ENCODE measurements at regions not wholly inside any gene's neighbourhood (a gene's known extent, or its start where the extent isn't known, plus 50 kb on each side); places are given as distances from the start of the nearest gene placed in this dataset.

DNA sequence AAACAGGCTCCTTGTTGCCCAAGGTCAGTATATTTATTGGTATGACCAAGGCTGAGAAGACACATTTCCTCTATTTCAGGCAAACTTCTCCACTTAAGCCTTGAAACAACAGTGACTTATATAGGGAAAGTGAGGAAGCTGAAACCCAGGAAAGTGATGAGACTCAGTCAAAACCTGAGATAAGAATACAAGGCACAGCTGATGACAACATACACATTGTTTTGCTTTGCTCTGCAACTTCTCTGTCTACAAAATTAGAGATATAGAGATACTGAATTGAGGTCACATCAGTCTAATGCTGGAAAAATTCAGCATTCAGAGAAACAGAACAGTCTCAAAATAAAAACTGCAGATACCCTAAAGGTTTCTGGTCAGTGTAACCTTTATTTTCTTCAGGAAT is 586.1 kb downstream of the DNAH5 start:
- TF ChIP-seq SUZ12 (IDR thresholded peaks at IDR 0.05; ENCODE audit: extremely low read depth, insufficient read depth, insufficient read length), result no peak
- no peak for TF ChIP-seq ZNF274 (IDR thresholded peaks at IDR 0.05; ENCODE audit: low read depth, low read length)

Data from NT2/D1 (cell line).